ENCODE measurements at regions not wholly inside any gene's neighbourhood (a gene's known extent, or its start where the extent isn't known, plus 50 kb on each side); places are given as distances from the start of the nearest gene placed in this dataset.
"Not testable (repeated sequence)": the region's sequence is repeated elsewhere in the genome, so short reads cannot be mapped to it uniquely, and the experiment has no call there.

DNA sequence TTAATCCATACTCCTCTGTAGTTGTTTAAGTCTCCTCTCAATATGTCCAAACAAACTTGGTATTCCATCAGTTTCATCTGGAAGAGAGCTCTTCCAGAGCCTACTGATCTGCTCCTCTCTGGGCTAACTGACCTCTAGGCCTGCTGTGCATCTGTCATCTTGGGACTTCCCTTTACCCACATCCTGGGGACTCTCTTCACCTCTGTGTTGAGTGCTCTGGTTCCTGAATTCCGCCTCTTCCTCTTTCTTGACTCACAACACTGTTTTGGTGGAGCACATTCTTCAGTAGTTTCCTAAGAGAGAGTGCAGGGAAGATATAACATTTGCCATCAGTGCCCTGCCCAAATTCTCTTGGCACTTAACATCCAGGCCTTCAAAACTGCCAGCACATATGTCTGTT, 55.9 kb upstream of the NOTCH2NLA start:
- not testable (repeated sequence) for DNase-seq (ENCODE audit: low read depth, low spot score)

DNA sequence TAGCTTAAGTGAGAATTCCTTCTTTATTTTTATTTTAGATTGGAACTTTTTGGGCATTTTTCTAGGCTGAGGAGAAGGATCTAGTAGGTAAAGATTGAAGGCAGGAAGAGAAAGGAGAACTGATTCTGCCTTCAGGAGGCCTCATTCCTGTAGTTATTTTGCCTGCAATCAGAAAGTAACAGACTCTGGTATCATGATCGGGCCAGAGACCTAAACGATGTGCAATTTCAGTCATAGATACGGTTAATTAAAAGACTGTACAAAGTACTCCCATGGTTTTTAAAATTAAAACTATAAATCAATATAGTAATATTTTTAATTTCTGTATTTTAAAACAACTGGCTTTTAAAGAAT, 54.7 kb upstream of the NOTCH2NLA start:
- not testable (repeated sequence) for DNase-seq (ENCODE audit: low read depth, low spot score)

DNA sequence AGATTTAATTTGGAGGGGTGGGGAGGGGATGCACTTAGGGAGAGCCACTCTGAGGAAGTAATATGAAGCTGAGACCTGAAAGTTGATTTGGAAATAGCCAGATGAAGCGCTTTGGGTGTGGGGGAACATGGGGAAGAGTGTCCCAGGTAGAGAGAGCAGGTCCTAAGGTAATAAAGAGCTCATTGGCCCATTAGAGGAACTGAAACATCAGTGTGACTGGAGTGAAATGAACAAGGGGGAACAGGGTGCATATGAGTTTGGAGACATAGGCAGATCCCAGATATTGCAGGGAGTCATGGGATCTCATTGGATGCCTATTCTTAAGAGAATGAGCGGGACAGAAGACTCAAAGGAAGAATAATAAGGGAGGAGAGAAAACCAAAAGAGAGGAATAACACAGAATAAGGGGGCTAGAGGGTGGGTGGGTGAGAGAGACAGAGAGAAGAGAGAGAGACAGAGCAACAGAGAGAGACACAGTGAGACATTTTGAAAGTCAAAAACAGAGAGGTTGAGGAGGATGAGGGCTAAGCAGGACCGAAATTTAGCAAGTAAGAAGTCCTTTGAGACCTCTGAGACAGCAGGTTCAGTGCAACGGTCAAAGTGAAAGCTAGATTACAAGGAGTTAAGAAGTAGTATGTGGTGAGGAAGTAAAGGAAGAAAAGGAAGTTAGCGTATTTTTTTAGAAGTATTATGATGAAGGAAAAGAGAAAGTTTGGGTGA, 54.1 kb upstream of the NOTCH2NLA start:
- DNase-seq (ENCODE audit: low read depth, low spot score): not testable (repeated sequence)

DNA sequence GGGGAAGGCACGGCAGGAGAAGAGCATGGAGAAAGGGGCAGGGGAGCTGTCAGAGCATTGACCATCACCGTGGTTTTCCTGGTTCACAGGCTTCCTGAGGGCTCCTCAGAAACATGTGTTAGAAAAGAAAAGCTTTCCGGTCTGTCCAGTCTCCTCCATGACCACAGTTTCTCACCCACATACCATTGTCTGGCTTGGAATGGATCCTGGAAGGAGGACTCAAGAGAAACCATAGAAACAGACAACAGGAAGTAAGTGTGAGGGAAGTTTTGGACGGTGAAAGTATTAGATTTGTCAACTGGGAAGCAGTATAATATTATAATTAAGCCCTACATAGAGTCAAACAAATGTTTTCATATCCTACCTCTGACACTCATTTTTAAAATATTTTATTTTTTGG, 52.7 kb upstream of the NOTCH2NLA start:
- DNase-seq (ENCODE audit: low read depth, low spot score): not testable (repeated sequence)

DNA sequence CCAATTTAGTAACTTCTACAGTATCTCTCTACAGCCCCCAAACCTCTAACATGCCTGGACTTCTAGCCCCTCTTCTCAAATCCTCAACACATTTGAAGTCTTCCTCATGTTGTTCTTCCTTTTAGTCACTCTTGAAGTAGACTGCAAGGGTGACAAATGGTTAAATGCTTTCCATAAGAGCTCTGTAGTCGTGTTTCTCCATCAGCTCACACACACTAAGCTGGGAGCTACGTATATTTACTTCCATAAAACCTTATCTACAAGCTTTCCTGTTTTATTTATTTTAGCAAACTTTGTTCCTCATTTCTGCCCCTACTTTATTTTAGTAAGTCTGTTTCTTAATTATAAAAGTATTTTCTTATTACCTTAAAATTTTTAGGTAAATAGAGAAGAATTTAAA, 49.9 kb upstream of the NOTCH2NLA start:
- DNase-seq (ENCODE audit: low read depth, low spot score): not testable (repeated sequence)
